ENCODE measurements at regions not wholly inside any gene's neighbourhood (a gene's known extent, or its start where the extent isn't known, plus 50 kb on each side); places are given as distances from the start of the nearest gene placed in this dataset.

DNA sequence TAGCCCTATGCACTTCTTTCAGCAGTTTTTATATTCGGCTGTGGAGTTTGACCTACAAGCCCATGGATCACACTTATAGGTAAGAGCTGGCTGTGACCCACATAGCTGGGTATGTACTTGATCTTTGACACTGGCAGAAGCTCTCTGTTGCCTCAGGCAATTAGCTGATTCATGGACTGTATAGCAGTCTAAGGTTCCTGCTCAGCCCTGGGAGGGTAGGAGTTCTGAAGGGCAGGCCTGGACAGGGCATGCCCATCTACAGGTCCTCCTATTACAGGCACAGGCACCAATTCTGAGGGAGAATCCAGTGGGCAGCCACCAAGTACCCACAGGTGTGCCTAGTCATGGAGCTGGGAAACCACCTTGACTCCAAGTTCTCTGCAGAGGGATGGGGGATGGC is 301.8 kb upstream of the GALNT5 start:
- Mint-ChIP-seq H3K27me3 (no peaks in the 10 kb centered on the region), H3K36me3 (no peaks in the 10 kb centered on the region), H3K27ac (no peak overlapping the region), H3K9me3 (peaks cover 4% of the 10 kb centered on the region), H3K4me3 (no peak overlapping the region), H3K4me1 (ENCODE audit: unreplicated experiment) (no peaks in the 10 kb centered on the region)
- DNase-seq (ENCODE audit: extremely low spot score, unreplicated experiment), result no peak
- TF ChIP-seq, protein P1, sequence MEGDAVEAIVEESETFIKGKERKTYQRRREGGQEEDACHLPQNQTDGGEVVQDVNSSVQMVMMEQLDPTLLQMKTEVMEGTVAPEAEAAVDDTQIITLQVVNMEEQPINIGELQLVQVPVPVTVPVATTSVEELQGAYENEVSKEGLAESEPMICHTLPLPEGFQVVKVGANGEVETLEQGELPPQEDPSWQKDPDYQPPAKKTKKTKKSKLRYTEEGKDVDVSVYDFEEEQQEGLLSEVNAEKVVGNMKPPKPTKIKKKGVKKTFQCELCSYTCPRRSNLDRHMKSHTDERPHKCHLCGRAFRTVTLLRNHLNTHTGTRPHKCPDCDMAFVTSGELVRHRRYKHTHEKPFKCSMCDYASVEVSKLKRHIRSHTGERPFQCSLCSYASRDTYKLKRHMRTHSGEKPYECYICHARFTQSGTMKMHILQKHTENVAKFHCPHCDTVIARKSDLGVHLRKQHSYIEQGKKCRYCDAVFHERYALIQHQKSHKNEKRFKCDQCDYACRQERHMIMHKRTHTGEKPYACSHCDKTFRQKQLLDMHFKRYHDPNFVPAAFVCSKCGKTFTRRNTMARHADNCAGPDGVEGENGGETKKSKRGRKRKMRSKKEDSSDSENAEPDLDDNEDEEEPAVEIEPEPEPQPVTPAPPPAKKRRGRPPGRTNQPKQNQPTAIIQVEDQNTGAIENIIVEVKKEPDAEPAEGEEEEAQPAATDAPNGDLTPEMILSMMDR (conservative IDR thresholded peaks at IDR 0.05), result no peak

DNA sequence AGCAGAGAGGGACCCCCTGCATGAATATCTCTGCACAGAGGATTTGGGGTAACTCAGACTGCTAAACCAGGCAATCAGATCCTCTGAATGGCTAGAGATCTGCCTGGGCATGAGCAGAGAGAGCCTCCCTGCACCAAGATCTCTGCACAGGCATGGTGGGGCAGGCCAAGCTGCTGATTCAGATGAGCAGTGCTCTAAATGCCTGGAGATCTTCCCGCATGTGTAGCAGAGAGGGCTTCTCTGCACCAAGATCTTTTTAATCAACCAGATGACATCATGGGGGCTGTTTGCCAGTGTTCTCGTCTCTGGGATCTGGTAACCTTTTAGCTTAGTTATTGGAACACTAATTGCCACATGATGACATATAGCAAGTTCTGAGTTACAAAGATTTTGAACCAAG is 301.3 kb upstream of the GALNT5 start:
- no peak for DNase-seq (ENCODE audit: extremely low spot score, unreplicated experiment)
- TF ChIP-seq, protein P1 (conservative IDR thresholded peaks at IDR 0.05), result no peak
- Mint-ChIP-seq H3K4me3 (no peak overlapping the region), H3K27me3 (no peaks in the 10 kb centered on the region), H3K9me3 (peaks cover 4% of the 10 kb centered on the region), H3K36me3 (no peaks in the 10 kb centered on the region), H3K4me1 (ENCODE audit: unreplicated experiment) (no peaks in the 10 kb centered on the region), H3K27ac (no peak overlapping the region)

DNA sequence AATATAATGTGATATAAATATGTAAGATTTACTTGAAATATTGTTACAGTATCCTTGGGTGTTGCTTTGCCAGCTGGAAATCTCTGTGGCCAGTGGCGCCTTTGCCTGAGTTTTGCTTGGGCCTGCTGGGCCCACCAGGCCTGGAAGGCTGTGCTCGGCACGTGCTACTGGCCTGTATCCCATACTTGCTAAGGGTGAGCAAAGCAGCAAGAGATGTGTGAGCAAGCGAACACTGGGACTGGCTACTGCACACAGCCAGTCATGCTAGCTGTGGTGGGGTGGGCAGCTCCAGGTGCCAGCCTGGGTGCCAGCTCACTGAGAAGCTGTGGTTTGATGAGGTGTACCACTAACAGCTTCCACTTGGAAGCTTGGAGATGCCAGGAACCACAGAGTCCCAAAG is 299.1 kb upstream of the GALNT5 start:
- H3K4me3 Mint-ChIP-seq, result no peak overlapping the region
- H3K4me1 Mint-ChIP-seq (ENCODE audit: unreplicated experiment), result no peaks in the 10 kb centered on the region
- no peaks in the 10 kb centered on the region for H3K27me3 Mint-ChIP-seq
- TF ChIP-seq, protein P1 (conservative IDR thresholded peaks at IDR 0.05), result no peak
- DNase-seq (ENCODE audit: extremely low spot score, unreplicated experiment), result no peak
- no peaks in the 10 kb centered on the region for H3K9me3 Mint-ChIP-seq
- H3K27ac Mint-ChIP-seq, result no peak overlapping the region
- H3K36me3 Mint-ChIP-seq, result no peaks in the 10 kb centered on the region

DNA sequence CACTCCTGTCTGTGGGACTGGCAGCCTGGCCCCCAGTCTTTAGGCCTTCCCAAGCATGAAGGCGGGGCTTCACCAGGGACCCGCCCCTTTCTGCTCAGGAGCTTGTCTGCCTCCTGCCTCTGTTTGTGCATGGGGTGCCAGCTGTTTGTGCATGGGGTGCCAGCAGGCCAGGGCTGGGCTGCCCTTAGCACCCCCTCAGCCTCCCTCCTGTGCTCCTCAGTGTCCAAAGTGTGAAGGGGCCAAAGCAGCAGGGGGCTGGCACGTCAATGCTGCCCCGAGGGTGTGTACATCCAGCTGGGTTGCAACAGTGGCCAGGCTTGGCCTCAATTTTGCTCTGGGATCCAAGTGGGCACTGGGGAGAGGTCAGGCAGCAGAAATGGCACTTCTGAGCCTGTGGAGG is 298.0 kb upstream of the GALNT5 start:
- TF ChIP-seq, protein P1 (conservative IDR thresholded peaks at IDR 0.05), result no peak
- DNase-seq (ENCODE audit: extremely low spot score, unreplicated experiment), result no peak
- Mint-ChIP-seq H3K4me1 (ENCODE audit: unreplicated experiment) (no peaks in the 10 kb centered on the region), H3K27me3 (no peaks in the 10 kb centered on the region), H3K9me3 (no peaks in the 10 kb centered on the region), H3K4me3 (no peak overlapping the region), H3K36me3 (no peaks in the 10 kb centered on the region), H3K27ac (no peak overlapping the region)

DNA sequence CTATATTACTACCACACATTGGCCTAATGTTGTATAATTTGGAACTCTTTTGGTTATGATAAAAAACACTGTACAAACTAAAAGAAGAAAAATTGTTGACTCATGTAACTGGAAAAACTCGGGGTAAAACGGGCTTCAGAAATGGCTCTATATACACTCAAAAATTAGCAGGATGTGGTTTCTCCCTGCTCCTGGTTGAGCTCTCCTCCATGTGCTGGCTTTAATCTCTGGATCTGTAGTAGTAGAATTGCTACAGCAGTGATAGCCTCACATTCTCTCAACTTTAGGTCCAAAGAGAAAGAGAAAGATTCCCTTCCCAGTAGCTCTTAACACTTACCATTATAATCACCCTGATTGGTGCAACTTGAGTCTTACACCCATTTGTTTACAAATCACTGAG is 274.9 kb upstream of the GALNT5 start:
- Mint-ChIP-seq H3K4me1 (ENCODE audit: unreplicated experiment) (no peaks in the 10 kb centered on the region), H3K36me3 (no peaks in the 10 kb centered on the region), H3K9me3 (no peaks in the 10 kb centered on the region), H3K27me3 (no peaks in the 10 kb centered on the region), H3K27ac (no peak overlapping the region), H3K4me3 (no peak overlapping the region)
- no peak for DNase-seq (ENCODE audit: extremely low spot score, unreplicated experiment)
- TF ChIP-seq, protein P1 (conservative IDR thresholded peaks at IDR 0.05), result no peak

DNA sequence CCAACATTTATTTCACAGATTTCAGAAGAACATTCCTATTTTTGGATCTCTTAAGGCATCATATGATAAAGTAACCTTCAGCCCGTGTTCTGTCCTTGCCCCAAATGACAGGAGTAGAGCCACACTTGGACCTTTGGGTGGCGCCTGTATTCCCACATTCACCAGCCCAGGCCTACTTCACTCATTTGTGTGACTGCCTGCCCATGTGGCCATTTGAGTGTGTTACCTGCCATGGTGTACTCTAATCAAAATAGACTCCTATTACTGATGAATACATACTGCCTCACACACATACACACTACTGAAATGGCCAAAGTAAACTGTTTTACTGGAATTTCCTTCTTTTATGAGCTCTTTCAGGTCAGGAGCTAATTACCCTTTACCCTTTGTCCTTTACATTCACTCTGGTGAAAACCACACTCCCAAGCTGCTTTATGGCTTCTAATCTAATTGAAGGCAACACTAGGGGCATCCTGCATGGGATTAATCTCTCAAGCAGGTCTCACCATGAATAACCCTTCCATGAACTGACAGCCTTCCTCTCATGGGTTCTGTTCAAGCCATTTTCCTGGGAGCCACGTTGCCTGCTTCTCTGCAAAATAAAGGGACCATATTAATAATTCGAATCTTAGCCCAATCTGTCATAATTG is 271.0 kb upstream of the GALNT5 start:
- H3K27ac Mint-ChIP-seq, result no peak overlapping the region
- TF ChIP-seq, protein P1 (conservative IDR thresholded peaks at IDR 0.05), result no peak
- H3K27me3 Mint-ChIP-seq, result no peaks in the 10 kb centered on the region
- DNase-seq (ENCODE audit: extremely low spot score, unreplicated experiment), result no peak
- no peak overlapping the region for H3K4me3 Mint-ChIP-seq
- no peaks in the 10 kb centered on the region for H3K36me3 Mint-ChIP-seq
- H3K9me3 Mint-ChIP-seq, result no peaks in the 10 kb centered on the region
- no peaks in the 10 kb centered on the region for H3K4me1 Mint-ChIP-seq (ENCODE audit: unreplicated experiment)
